NCI-H1694 treated with DMSO at 0.1 percent for 48 hours (cell line): ENCODE measurements at regions not wholly inside any gene's neighbourhood (a gene's known extent, or its start where the extent isn't known, plus 50 kb on each side); places are given as distances from the start of the nearest gene placed in this dataset.

Experiments used
- DNase-seq: peaks from one replicate; lab custom pipeline; 2025; lab: John Stamatoyannopoulos, UW

GRCh38 chr16:18055411-18055916, 281.1 kb downstream of the NPIPA8 start:
- DNase-seq = no peak

GRCh38 chr16:18050777-18051176, 285.8 kb downstream of the NPIPA8 start:
- DNase-seq = no peak

GRCh38 chr16:18050234-18050633, 286.3 kb downstream of the NPIPA8 start:
- DNase-seq = no peak

GRCh38 chr16:18049547-18050133, 286.9 kb downstream of the NPIPA8 start:
- no peak for DNase-seq

GRCh38 chr16:18048853-18049546, 287.5 kb downstream of the NPIPA8 start:
- no peak for DNase-seq

GRCh38 chr16:18047761-18048160, 288.8 kb downstream of the NPIPA8 start:
- DNase-seq = no peak

GRCh38 chr16:18045356-18045755, 291.2 kb downstream of the NPIPA8 start:
- no peak for DNase-seq

- no peak for DNase-seq
Observed at GRCh38 chr16:18041864-18042834, 294.4 kb downstream of the NPIPA8 start.

- no peak for DNase-seq
Observed at GRCh38 chr16:18039931-18040330, 296.6 kb downstream of the NPIPA8 start.

- DNase-seq = no peak
Observed at GRCh38 chr16:18037051-18037450, 299.5 kb downstream of the NPIPA8 start.

GRCh38 chr16:18024611-18025010, 311.9 kb downstream of the NPIPA8 start:
- DNase-seq = no peak

- no peak for DNase-seq
Observed at GRCh38 chr16:18018376-18018775, 318.2 kb downstream of the NPIPA8 start.

GRCh38 chr16:18013863-18014262, 322.7 kb downstream of the NPIPA8 start:
- no peak for DNase-seq

- no peak for DNase-seq
Observed at GRCh38 chr16:18008356-18008755, 328.2 kb downstream of the NPIPA8 start.

GRCh38 chr16:18003033-18003432, 333.5 kb downstream of the NPIPA8 start:
- DNase-seq = no peak

GRCh38 chr16:17998996-17999395, 337.5 kb downstream of the NPIPA8 start:
- no peak for DNase-seq

- DNase-seq = no peak
Observed at GRCh38 chr16:17998550-17998949, 338.0 kb downstream of the NPIPA8 start.

- no peak for DNase-seq
Observed at GRCh38 chr16:17994027-17994426, 342.5 kb downstream of the NPIPA8 start.

GRCh38 chr16:17992416-17992815, 344.1 kb downstream of the NPIPA8 start:
- DNase-seq = no peak

- DNase-seq = no peak
Observed at GRCh38 chr16:17989255-17989654, 347.3 kb downstream of the NPIPA8 start.

GRCh38 chr16:17988839-17989238, 347.7 kb downstream of the NPIPA8 start:
- DNase-seq = no peak

GRCh38 chr16:17986991-17987390, 349.5 kb downstream of the NPIPA8 start:
- no peak for DNase-seq

GRCh38 chr16:17984810-17985209, 351.7 kb downstream of the NPIPA8 start:
- no peak for DNase-seq
